ENCODE measurements at regions not wholly inside any gene's neighbourhood (a gene's known extent, or its start where the extent isn't known, plus 50 kb on each side); places are given as distances from the start of the nearest gene placed in this dataset.

DNA sequence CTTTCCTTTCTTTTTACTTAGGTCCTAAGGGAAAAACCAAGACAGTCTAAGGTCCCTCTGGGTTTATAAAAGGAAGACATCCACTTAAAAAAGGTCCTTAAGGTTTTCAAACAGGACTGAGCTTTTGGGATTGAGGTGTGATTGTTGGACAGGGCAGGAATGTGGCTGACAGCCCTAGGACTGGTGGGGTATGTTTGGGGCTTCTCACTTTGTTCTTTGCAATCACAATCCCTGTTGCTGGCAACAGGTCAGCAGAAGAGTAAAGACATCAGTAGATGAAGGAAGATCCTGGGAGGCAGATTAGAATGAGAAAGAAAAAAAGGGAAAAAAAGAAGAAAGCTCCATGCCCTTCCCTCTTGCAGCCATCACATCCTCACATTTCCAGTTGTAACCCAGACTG, 101.4 kb upstream of the TARS1 start:
- TF ChIP-seq CTCF (IDR thresholded peaks at IDR 0.05 in 4 of 5, conservative IDR thresholded peaks at IDR 0.05 in 1 of 5) = no peak
- no peak for TF ChIP-seq POLR2A (IDR thresholded peaks at IDR 0.05)
